ENCODE measurements at regions not wholly inside any gene's neighbourhood (a gene's known extent, or its start where the extent isn't known, plus 50 kb on each side); places are given as distances from the start of the nearest gene placed in this dataset.

- no peaks in the 10 kb centered on the region for H3K79me1 ChIP-seq (ENCODE audit: low read length)
- H2BK120ac ChIP-seq (ENCODE audit: low read depth, low read length) = no peak overlapping the region
- H4K5ac ChIP-seq (ENCODE audit: low read length) = no peak overlapping the region
- no peak overlapping the region for H2BK5ac ChIP-seq (ENCODE audit: low read length)
- H3K4me2 ChIP-seq (ENCODE audit: low read length) = no peak overlapping the region
- H3K4me3 ChIP-seq (ENCODE audit: low read length) = no peak overlapping the region
- no peak overlapping the region for H2BK15ac ChIP-seq (replicated peaks; ENCODE audit: low read depth)
- H2AK5ac ChIP-seq (ENCODE audit: low read length) = no peak overlapping the region
- no peak overlapping the region for H3K27ac ChIP-seq (ENCODE audit: low read depth, low read length)
- H3K23ac ChIP-seq (ENCODE audit: low read length) = no peak overlapping the region
- no peak overlapping the region for H3K9ac ChIP-seq (ENCODE audit: low read length)
- H3K4me1 ChIP-seq (ENCODE audit: control insufficient read depth, low read depth, low read length) = no peaks in the 10 kb centered on the region
- DNase-seq = no peak
- no peak overlapping the region for H3K4ac ChIP-seq (ENCODE audit: low read depth, low read length)
- H4K8ac ChIP-seq (ENCODE audit: low read depth, low read length) = no peak overlapping the region
- H3K36me3 ChIP-seq (ENCODE audit: control insufficient read depth, insufficient read depth, low read length) = no peaks in the 10 kb centered on the region
- H3K27me3 ChIP-seq (ENCODE audit: insufficient read depth, low read length, poor library complexity) = no peaks in the 10 kb centered on the region
- H3K18ac ChIP-seq (ENCODE audit: low read length) = no peak overlapping the region
- WGBS (ENCODE audit: extremely low coverage, insufficient coverage, low lambda C conversion rate) = no CpG with 5 or more reads among the region's 6 CpGs
- H3K79me2 ChIP-seq (ENCODE audit: control insufficient read depth, insufficient read depth, low read length) = no peaks in the 10 kb centered on the region
- H3K56ac ChIP-seq (ENCODE audit: low read length) = no peak overlapping the region
Measured at GRCh38 chr4:181083757-181084361, 1159.3 kb upstream of the TENM3 start.

- Histone ChIP-seq H3K4me3 (ENCODE audit: low read length) (no peak overlapping the region), H3K27ac (ENCODE audit: low read depth, low read length) (no peak overlapping the region), H2AK5ac (ENCODE audit: low read length) (no peak overlapping the region), H3K79me1 (ENCODE audit: low read length) (no peaks in the 10 kb centered on the region), H4K5ac (ENCODE audit: low read length) (no peak overlapping the region), H3K79me2 (ENCODE audit: control insufficient read depth, insufficient read depth, low read length) (no peaks in the 10 kb centered on the region), H3K18ac (ENCODE audit: low read length) (no peak overlapping the region), H2BK120ac (ENCODE audit: low read depth, low read length) (no peak overlapping the region), H3K36me3 (ENCODE audit: control insufficient read depth, insufficient read depth, low read length) (no peaks in the 10 kb centered on the region), H4K8ac (ENCODE audit: low read depth, low read length) (no peak overlapping the region), H3K9ac (ENCODE audit: low read length) (no peak overlapping the region), H3K23ac (ENCODE audit: low read length) (no peak overlapping the region), H2BK15ac (replicated peaks; ENCODE audit: low read depth) (no peak overlapping the region), H3K4ac (ENCODE audit: low read depth, low read length) (no peak overlapping the region), H3K56ac (ENCODE audit: low read length) (no peak overlapping the region), H2BK5ac (ENCODE audit: low read length) (no peak overlapping the region), H3K4me2 (ENCODE audit: low read length) (no peak overlapping the region), H3K4me1 (ENCODE audit: control insufficient read depth, low read depth, low read length) (no peaks in the 10 kb centered on the region), H3K27me3 (ENCODE audit: insufficient read depth, low read length, poor library complexity) (no peaks in the 10 kb centered on the region)
- DNase-seq = no peak
- no CpG with 5 or more reads among the region's 3 CpGs for WGBS (ENCODE audit: extremely low coverage, insufficient coverage, low lambda C conversion rate)
Measured at GRCh38 chr4:181085557-181085956, 1157.6 kb upstream of the TENM3 start.

- no peak overlapping the region for H4K5ac ChIP-seq (ENCODE audit: low read length)
- no peaks in the 10 kb centered on the region for H3K36me3 ChIP-seq (ENCODE audit: control insufficient read depth, insufficient read depth, low read length)
- no peaks in the 10 kb centered on the region for H3K27me3 ChIP-seq (ENCODE audit: insufficient read depth, low read length, poor library complexity)
- no peak overlapping the region for H2BK120ac ChIP-seq (ENCODE audit: low read depth, low read length)
- no peak overlapping the region for H3K56ac ChIP-seq (ENCODE audit: low read length)
- WGBS (ENCODE audit: extremely low coverage, insufficient coverage, low lambda C conversion rate) = no CpG with 5 or more reads among the region's 1 CpG
- H3K79me1 ChIP-seq (ENCODE audit: low read length) = no peaks in the 10 kb centered on the region
- no peak overlapping the region for H3K9ac ChIP-seq (ENCODE audit: low read length)
- no peak for DNase-seq
- no peak overlapping the region for H3K4me2 ChIP-seq (ENCODE audit: low read length)
- no peak overlapping the region for H3K23ac ChIP-seq (ENCODE audit: low read length)
- H3K4ac ChIP-seq (ENCODE audit: low read depth, low read length) = no peak overlapping the region
- H2BK15ac ChIP-seq (replicated peaks; ENCODE audit: low read depth) = no peak overlapping the region
- H3K18ac ChIP-seq (ENCODE audit: low read length) = no peak overlapping the region
- H4K8ac ChIP-seq (ENCODE audit: low read depth, low read length) = no peak overlapping the region
- no peak overlapping the region for H2BK5ac ChIP-seq (ENCODE audit: low read length)
- no peak overlapping the region for H3K27ac ChIP-seq (ENCODE audit: low read depth, low read length)
- no peaks in the 10 kb centered on the region for H3K4me1 ChIP-seq (ENCODE audit: control insufficient read depth, low read depth, low read length)
- no peaks in the 10 kb centered on the region for H3K79me2 ChIP-seq (ENCODE audit: control insufficient read depth, insufficient read depth, low read length)
- H2AK5ac ChIP-seq (ENCODE audit: low read length) = no peak overlapping the region
- no peak overlapping the region for H3K4me3 ChIP-seq (ENCODE audit: low read length)
Measured at GRCh38 chr4:181105487-181105886, 1137.7 kb upstream of the TENM3 start.

- Histone ChIP-seq H2AK5ac (ENCODE audit: low read length) (no peak overlapping the region), H3K23ac (ENCODE audit: low read length) (no peak overlapping the region), H3K4me3 (ENCODE audit: low read length) (no peak overlapping the region), H3K27me3 (ENCODE audit: insufficient read depth, low read length, poor library complexity) (no peaks in the 10 kb centered on the region), H3K27ac (ENCODE audit: low read depth, low read length) (no peak overlapping the region), H3K18ac (ENCODE audit: low read length) (no peak overlapping the region), H4K5ac (ENCODE audit: low read length) (no peak overlapping the region), H3K79me1 (ENCODE audit: low read length) (no peaks in the 10 kb centered on the region), H3K4me2 (ENCODE audit: low read length) (no peak overlapping the region), H3K4ac (ENCODE audit: low read depth, low read length) (no peak overlapping the region), H2BK15ac (replicated peaks; ENCODE audit: low read depth) (no peak overlapping the region), H2BK5ac (ENCODE audit: low read length) (no peak overlapping the region), H3K36me3 (ENCODE audit: control insufficient read depth, insufficient read depth, low read length) (no peaks in the 10 kb centered on the region), H3K4me1 (ENCODE audit: control insufficient read depth, low read depth, low read length) (no peaks in the 10 kb centered on the region), H4K8ac (ENCODE audit: low read depth, low read length) (no peak overlapping the region), H3K56ac (ENCODE audit: low read length) (no peak overlapping the region), H3K79me2 (ENCODE audit: control insufficient read depth, insufficient read depth, low read length) (no peaks in the 10 kb centered on the region), H2BK120ac (ENCODE audit: low read depth, low read length) (no peak overlapping the region), H3K9ac (ENCODE audit: low read length) (no peak overlapping the region)
- WGBS (ENCODE audit: extremely low coverage, insufficient coverage, low lambda C conversion rate) = no CpG with 5 or more reads among the region's 2 CpGs
- DNase-seq = no peak
Measured at GRCh38 chr4:181106398-181106797, 1136.8 kb upstream of the TENM3 start.

- no peaks in the 10 kb centered on the region for H3K79me1 ChIP-seq (ENCODE audit: low read length)
- no peak overlapping the region for H3K4me2 ChIP-seq (ENCODE audit: low read length)
- no peak overlapping the region for H4K8ac ChIP-seq (ENCODE audit: low read depth, low read length)
- no peak overlapping the region for H4K5ac ChIP-seq (ENCODE audit: low read length)
- H2AK5ac ChIP-seq (ENCODE audit: low read length) = no peak overlapping the region
- H3K27ac ChIP-seq (ENCODE audit: low read depth, low read length) = no peak overlapping the region
- no peaks in the 10 kb centered on the region for H3K79me2 ChIP-seq (ENCODE audit: control insufficient read depth, insufficient read depth, low read length)
- no peak overlapping the region for H2BK120ac ChIP-seq (ENCODE audit: low read depth, low read length)
- H3K9ac ChIP-seq (ENCODE audit: low read length) = no peak overlapping the region
- no peak overlapping the region for H3K4ac ChIP-seq (ENCODE audit: low read depth, low read length)
- no peak overlapping the region for H3K23ac ChIP-seq (ENCODE audit: low read length)
- peak; percentile 1 for DNase-seq
- no peak overlapping the region for H2BK15ac ChIP-seq (replicated peaks; ENCODE audit: low read depth)
- no peaks in the 10 kb centered on the region for H3K4me1 ChIP-seq (ENCODE audit: control insufficient read depth, low read depth, low read length)
- H3K18ac ChIP-seq (ENCODE audit: low read length) = no peak overlapping the region
- H3K4me3 ChIP-seq (ENCODE audit: low read length) = no peak overlapping the region
- no peaks in the 10 kb centered on the region for H3K27me3 ChIP-seq (ENCODE audit: insufficient read depth, low read length, poor library complexity)
- H3K36me3 ChIP-seq (ENCODE audit: control insufficient read depth, insufficient read depth, low read length) = no peaks in the 10 kb centered on the region
- H2BK5ac ChIP-seq (ENCODE audit: low read length) = no peak overlapping the region
- WGBS (ENCODE audit: extremely low coverage, insufficient coverage, low lambda C conversion rate) = no CpG with 5 or more reads among the region's 3 CpGs
- H3K56ac ChIP-seq (ENCODE audit: low read length) = no peak overlapping the region
Measured at GRCh38 chr4:181108237-181108636, 1135.0 kb upstream of the TENM3 start.

GRCh38 chr4:181119186-181119585 lies 1124.0 kb upstream of the TENM3 start:
- Histone ChIP-seq H3K9ac (ENCODE audit: low read length) (no peak overlapping the region), H3K18ac (ENCODE audit: low read length) (no peak overlapping the region), H3K36me3 (ENCODE audit: control insufficient read depth, insufficient read depth, low read length) (no peaks in the 10 kb centered on the region), H4K5ac (ENCODE audit: low read length) (no peak overlapping the region), H3K4me3 (ENCODE audit: low read length) (no peak overlapping the region), H3K56ac (ENCODE audit: low read length) (no peak overlapping the region), H3K4me1 (ENCODE audit: control insufficient read depth, low read depth, low read length) (no peaks in the 10 kb centered on the region), H3K27ac (ENCODE audit: low read depth, low read length) (no peak overlapping the region), H3K79me1 (ENCODE audit: low read length) (no peaks in the 10 kb centered on the region), H3K4ac (ENCODE audit: low read depth, low read length) (no peak overlapping the region), H2BK120ac (ENCODE audit: low read depth, low read length) (no peak overlapping the region), H3K23ac (ENCODE audit: low read length) (no peak overlapping the region), H2BK15ac (replicated peaks; ENCODE audit: low read depth) (no peak overlapping the region), H2AK5ac (ENCODE audit: low read length) (no peak overlapping the region), H4K8ac (ENCODE audit: low read depth, low read length) (no peak overlapping the region), H2BK5ac (ENCODE audit: low read length) (no peak overlapping the region), H3K27me3 (ENCODE audit: insufficient read depth, low read length, poor library complexity) (no peaks in the 10 kb centered on the region), H3K4me2 (ENCODE audit: low read length) (no peak overlapping the region), H3K79me2 (ENCODE audit: control insufficient read depth, insufficient read depth, low read length) (no peaks in the 10 kb centered on the region)
- WGBS (ENCODE audit: extremely low coverage, insufficient coverage, low lambda C conversion rate) = no CpG with 5 or more reads among the region's 4 CpGs
- DNase-seq = no peak

All from mesendoderm (in vitro differentiated cells).